HCT116 (cell line): ENCODE measurements at regions not wholly inside any gene's neighbourhood (a gene's known extent, or its start where the extent isn't known, plus 50 kb on each side); places are given as distances from the start of the nearest gene placed in this dataset.

Experiments used
- ATAC-seq: fragments of 200-7000 bp; cut with Tn5 transposase; 2 replicates; pipeline ENCODE4 v1.9.1; 2020; ENCODE audit warnings: mild to moderate bottlenecking, moderate library complexity
- BruUV-seq: library from RNA; stranded (reverse); fragments of 400-500 nt; replicated peaks from 2 replicates; lab custom pipeline; 2021; lab: Mats Ljungman, UMichigan
- CTCF ChIA-PET: fragments of 300-600 bp; sonication (Branson Sonifier 250); formaldehyde crosslinking; loops from one replicate; lab custom pipeline; 2021; ENCODE audit warnings: antibody characterized with exemption; lab: Charles Lee
- POLR2A ChIA-PET: fragments of 300-600, 350-600 bp; sonication (Branson Sonifier 250); formaldehyde crosslinking; loops from one replicate; lab custom pipeline; 2021; ENCODE audit warnings: antibody characterized with exemption; lab: Charles Lee
- RAD21 ChIA-PET, 2 experiments: fragments of 300-600 bp; sonication (Branson Sonifier 250); formaldehyde crosslinking; loops; one replicate each; lab custom pipeline; 2023; ENCODE audit warnings: low total read pairs in 2 of 2; ENCODE audit not compliant: uncharacterized antibody in 2 of 2, unreplicated experiment in 2 of 2, low non-redundant PET in 1 of 2; lab: Charles Lee
- DNase-seq: peaks from one replicate; pipeline ENCODE4 v3.0.0-alpha.2; 2010; ENCODE audit warnings: low read depth, low spot score
- H2AFZ ChIP-seq: fragments of 200-600 bp; shearing (Covaris generic), sonication (generic); 2 replicates; pipeline ENCODE4 v1.6.1; 2017; ENCODE audit warnings: low read depth, mixed run types, mixed read lengths, antibody characterized with exemption, low read length; ENCODE audit not compliant: poor library complexity, severe bottlenecking
- H3K27ac ChIP-seq: 2 replicates; pipeline ENCODE4 v1.5.1; 2012; ENCODE audit warnings: low read depth, low read length
- H3K27me3 ChIP-seq: fragments of 200-600 bp; sonication (generic); 2 replicates; pipeline ENCODE4 v1.6.1; 2016; ENCODE audit warnings: mixed run types, low read length, mixed read lengths; ENCODE audit not compliant: insufficient read depth
- H3K36me3 ChIP-seq, 2 experiments: fragments of 200-500 bp in 1 of 2; fragments of 200-600 bp in 1 of 2; sonication (Bioruptor generic) in 1 of 2; sonication (generic) in 1 of 2; 2 replicates each; pipeline versions ENCODE4 v1.5.1 to v1.6.1; 2014 to 2016; ENCODE audit warnings: low read length in 2 of 2, inconsistent platforms in 1 of 2, mixed read lengths in 1 of 2, mixed run types in 1 of 2; ENCODE audit not compliant: insufficient read depth in 2 of 2, control insufficient read depth in 1 of 2
- H3K4me1 ChIP-seq, 2 experiments: fragments of 200-600 bp in 1 of 2; sonication (generic) in 1 of 2; 2 replicates each; pipeline versions ENCODE4 v1.5.1 to v1.6.1; 2012 to 2017; ENCODE audit warnings: low read length in 2 of 2, inconsistent platforms in 1 of 2, mild to moderate bottlenecking in 1 of 2, mixed read lengths in 1 of 2, mixed run types in 1 of 2, moderate library complexity in 1 of 2; ENCODE audit not compliant: insufficient read depth in 2 of 2, control insufficient read depth in 1 of 2
- H3K4me2 ChIP-seq: fragments of 200-600 bp; sonication (generic); 2 replicates; pipeline ENCODE4 v1.6.1; 2017; ENCODE audit warnings: mixed run types, low read length, mixed read lengths
- H3K4me3 ChIP-seq, 2 experiments: fragments of 200-600 bp in 1 of 2; sonication (generic) in 1 of 2; replicated peaks in 1 of 2; 2 replicates each; pipeline ENCODE4 v1.5.1; 2011 to 2016; ENCODE audit warnings: low read length in 2 of 2, control low read depth in 1 of 2, low read depth in 1 of 2, mild to moderate bottlenecking in 1 of 2, mixed read lengths in 1 of 2, mixed run types in 1 of 2
- H3K79me2 ChIP-seq: fragments of 200-600 bp; sonication (generic); 2 replicates; pipeline ENCODE4 v1.6.1; 2017; ENCODE audit warnings: mild to moderate bottlenecking, mixed run types, low read length, moderate library complexity, mixed read lengths; ENCODE audit not compliant: insufficient read depth
- H3K9ac ChIP-seq: fragments of 200-600 bp; sonication (generic); 2 replicates; pipeline ENCODE4 v1.6.1; 2016; ENCODE audit warnings: low read length, mixed read lengths
- H3K9me2 ChIP-seq: fragments of 200-600 bp; sonication (generic), shearing (Covaris generic); 2 replicates; pipeline ENCODE4 v1.6.1; 2017; ENCODE audit warnings: mixed run types, mild to moderate bottlenecking, moderate library complexity; ENCODE audit not compliant: insufficient read depth
- H3K9me3 ChIP-seq, 2 experiments: fragments of 200-500 bp in 1 of 2; fragments of 200-600 bp in 1 of 2; sonication (Bioruptor generic) in 1 of 2; sonication (generic) in 1 of 2; 2 replicates each; pipeline ENCODE4 v1.6.1; 2014 to 2017; ENCODE audit warnings: low read length in 2 of 2, mixed read lengths in 2 of 2, inconsistent platforms in 1 of 2, low read depth in 1 of 2, mild to moderate bottlenecking in 1 of 2, mixed run types in 1 of 2, moderate library complexity in 1 of 2; ENCODE audit not compliant: control insufficient read depth in 1 of 2, insufficient read depth in 1 of 2
- H4K20me1 ChIP-seq: fragments of 200-600 bp; sonication (generic), shearing (Covaris generic); 2 replicates; pipeline ENCODE4 v1.6.1; 2017; ENCODE audit warnings: mixed run types, mild to moderate bottlenecking, moderate library complexity; ENCODE audit not compliant: insufficient read depth
- ATF3 ChIP-seq: IDR thresholded peaks from 2 replicates; pipeline ENCODE4 v1.6.1; 2012
- CBX3 ChIP-seq: IDR thresholded peaks from 2 replicates; pipeline ENCODE4 v1.6.1; 2012; ENCODE audit warnings: low read depth
- CTCF ChIP-seq, 3 experiments: fragments of 200-600 bp in 1 of 3; sonication (generic) in 1 of 3; IDR thresholded peaks in 2 of 3; conservative IDR thresholded peaks in 1 of 3; 2 replicates each; pipeline ENCODE4 v1.5.1; 2012 to 2017; ENCODE audit warnings: low read depth in 2 of 3, low read length in 2 of 3, antibody characterized with exemption in 1 of 3, borderline replicate concordance in 1 of 3, control low read depth in 1 of 3, mild to moderate bottlenecking in 1 of 3, mixed read lengths in 1 of 3, mixed run types in 1 of 3, moderate library complexity in 1 of 3; ENCODE audit not compliant: insufficient read depth in 1 of 3
- EZH2phosphoT487 ChIP-seq: fragments of 200-600 bp; IDR thresholded peaks from 2 replicates; pipeline ENCODE4 v1.6.1; 2018; ENCODE audit warnings: antibody characterized with exemption, borderline replicate concordance
- MAX ChIP-seq: IDR thresholded peaks from 2 replicates; pipeline ENCODE4 v1.6.1; 2012
- POLR2A ChIP-seq: IDR thresholded peaks from 2 replicates; pipeline ENCODE4 v1.7.0; 2011; ENCODE audit warnings: borderline replicate concordance; ENCODE audit not compliant: insufficient read depth, insufficient read length; ENCODE audit errors: extremely low read depth
- POLR2AphosphoS5 ChIP-seq: IDR thresholded peaks from 2 replicates; pipeline ENCODE4 v1.6.1; 2011; ENCODE audit warnings: mild to moderate bottlenecking, low read depth, low read length, moderate library complexity
- SIN3A ChIP-seq: IDR thresholded peaks from 2 replicates; pipeline ENCODE4 v1.6.1; 2012; ENCODE audit warnings: low read depth
- SRF ChIP-seq: IDR thresholded peaks from 2 replicates; pipeline ENCODE4 v1.6.1; 2012; ENCODE audit warnings: low read depth
- TCF7L2 ChIP-seq: IDR thresholded peaks from 2 replicates; pipeline ENCODE4 v1.7.0; 2011; ENCODE audit warnings: borderline replicate concordance, inconsistent platforms; ENCODE audit not compliant: insufficient read depth, insufficient read length; ENCODE audit errors: extremely low read depth
- YY1 ChIP-seq: IDR thresholded peaks from 2 replicates; pipeline ENCODE4 v1.6.1; 2011; ENCODE audit warnings: low read length, low read depth, moderate library complexity, mild to moderate bottlenecking; ENCODE audit not compliant: insufficient replicate concordance; ENCODE audit errors: extremely low read depth
- ZBTB33 ChIP-seq: IDR thresholded peaks from 2 replicates; pipeline ENCODE4 v1.6.1; 2011; ENCODE audit warnings: mild to moderate bottlenecking, low read length, moderate library complexity; ENCODE audit not compliant: insufficient replicate concordance; ENCODE audit errors: extremely low read depth
- ZFX ChIP-seq: fragments of 450-650 bp; IDR thresholded peaks from 2 replicates; pipeline ENCODE4 v1.6.1; 2017
- ZNF274 ChIP-seq: fragments of 200-500 bp; sonication (Bioruptor generic); IDR thresholded peaks from 2 replicates; pipeline ENCODE4 v1.6.1; 2014; ENCODE audit warnings: mild to moderate bottlenecking, low read depth, low read length, inconsistent platforms
- intact Hi-C: fragments of 100-400 bp; cut with micrococcal nuclease; formaldehyde crosslinking; loops from 2 replicates; pipeline ENCODE4 v1.10.0; 2022

GRCh38 chr12:116382686-116383530, 105.4 kb upstream of the MED13L start:
- TF ChIP-seq ZNF274: no peak
- TF ChIP-seq ZFX: no peak
- TF ChIP-seq CTCF (IDR thresholded peaks at IDR 0.05 in 2 of 3, conservative IDR thresholded peaks at IDR 0.05 in 1 of 3; ENCODE audit: borderline replicate concordance in 1 of 3, insufficient read depth in 1 of 3, low read depth in 2 of 3, low read length in 2 of 3): no peak
- no peak for TF ChIP-seq POLR2A
- TF ChIP-seq MAX: no peak
- TF ChIP-seq TCF7L2: no peak
- no peak for TF ChIP-seq ZBTB33
- TF ChIP-seq SRF: no peak
- TF ChIP-seq CBX3: no peak
- TF ChIP-seq POLR2AphosphoS5: no peak
- TF ChIP-seq EZH2phosphoT487: no peak
- no peak for TF ChIP-seq SIN3A
- no peak for TF ChIP-seq YY1
- TF ChIP-seq ATF3: no peak
- Histone ChIP-seq H3K4me2 (no peak overlapping the region), H3K9ac (no peak overlapping the region), H3K27me3 (no peaks in the 10 kb centered on the region), H3K9me3 (no peaks in the 10 kb centered on the region), H4K20me1 (no peaks in the 10 kb centered on the region), H3K79me2 (no peaks in the 10 kb centered on the region), H3K9me2 (no peaks in the 10 kb centered on the region), H3K36me3 (no peaks in the 10 kb centered on the region), H3K4me1 (peaks cover 16 to 62% of the 10 kb centered on the region in 2 experiments; a peak in 3 of 4 replicates), H2AFZ (no peak overlapping the region), H3K4me3 (no peak overlapping the region), H3K27ac (no peak overlapping the region)
- DNase-seq: no peak
- BruUV-seq: no TSS peak
- ChIA-PET RAD21 (no interaction called here), POLR2A (no interaction called here), CTCF (no interaction called here)
- intact Hi-C loops: no loop called here
- ATAC-seq: no peak
